HEK293 (cell line): ENCODE measurements at regions not wholly inside any gene's neighbourhood (a gene's known extent, or its start where the extent isn't known, plus 50 kb on each side); places are given as distances from the start of the nearest gene placed in this dataset.

ENCODE experiments used
- CTCF ChIA-PET: fragments of 350-600 bp; formaldehyde crosslinking; extraction: SDS; loops from one replicate; lab custom pipeline; 2021; ENCODE audit warnings: antibody characterized with exemption; lab: Yijun Ruan, JAX
- POLR2A ChIA-PET: fragments of 300-600 bp; formaldehyde crosslinking; extraction: SDS; loops from one replicate; lab custom pipeline; 2020; ENCODE audit warnings: antibody characterized with exemption, inconsistent platforms; lab: Yijun Ruan, JAX
- H3K27ac ChIP-seq: fragments of 200-500 bp; sonication (Bioruptor generic); 2 replicates; pipeline ENCODE4 v1.5.1; 2014; ENCODE audit warnings: low read depth, low read length, control low read depth, inconsistent platforms; ENCODE audit errors: extremely low read depth
- H3K36me3 ChIP-seq, 2 experiments: fragments of 200-500 bp in 1 of 2; sonication (Bioruptor generic) in 1 of 2; 1 replicate in 1 of 2; 2 replicates in 1 of 2; pipeline ENCODE4 v1.5.1; 2014 to 2017; ENCODE audit warnings: inconsistent platforms in 2 of 2, low read length in 2 of 2; ENCODE audit not compliant: control insufficient read depth in 2 of 2, insufficient read depth in 1 of 2
- H3K4me1 ChIP-seq: fragments of 200-500 bp; sonication (Bioruptor generic); 2 replicates; pipeline ENCODE4 v1.5.1; 2014; ENCODE audit warnings: mild to moderate bottlenecking, low read length, inconsistent platforms; ENCODE audit not compliant: control insufficient read depth, insufficient read depth
- H3K4me3 ChIP-seq: 2 replicates; pipeline ENCODE4 v1.5.1; 2011; ENCODE audit warnings: low read depth, mild to moderate bottlenecking, control low read depth, low read length, moderate library complexity
- H3K9me3 ChIP-seq: fragments of 200-500 bp; sonication (Bioruptor generic); 2 replicates; pipeline ENCODE4 v1.5.1; 2014; ENCODE audit warnings: low read depth, low read length, inconsistent platforms; ENCODE audit not compliant: control insufficient read depth, insufficient read depth
- EGR2 ChIP-seq: fragments of 450-650 bp; formaldehyde crosslinking; IDR thresholded peaks from 2 replicates; pipeline ENCODE4 v1.5.1; 2016; ENCODE audit warnings: low read depth, missing biosample characterization, missing genetic modification characterization
- FEZF1 ChIP-seq: fragments of 450-650 bp; formaldehyde crosslinking; IDR thresholded peaks from 2 replicates; pipeline ENCODE4 v1.5.1; 2016; ENCODE audit warnings: missing biosample characterization, missing genetic modification characterization
- REPIN1 ChIP-seq: fragments of 450-650 bp; formaldehyde crosslinking; IDR thresholded peaks from 2 replicates; pipeline ENCODE4 v1.5.1; 2017; ENCODE audit warnings: missing biosample characterization, missing genetic modification characterization, low read depth
- YY1 ChIP-seq: fragments of 450-650 bp; formaldehyde crosslinking; IDR thresholded peaks from 2 replicates; pipeline ENCODE4 v1.5.1; 2018; ENCODE audit warnings: missing biosample characterization, missing genetic modification characterization
- ZFP3 ChIP-seq: fragments of 450-650 bp; formaldehyde crosslinking; IDR thresholded peaks from 2 replicates; pipeline ENCODE4 v1.5.1; 2016; ENCODE audit warnings: low read depth, missing biosample characterization, missing genetic modification characterization
- ZFP37 ChIP-seq: fragments of 450-650 bp; formaldehyde crosslinking; IDR thresholded peaks from 2 replicates; pipeline ENCODE4 v1.5.1; 2016; ENCODE audit warnings: missing biosample characterization, missing genetic modification characterization
- ZNF132 ChIP-seq: fragments of 450-650 bp; formaldehyde crosslinking; IDR thresholded peaks from 2 replicates; pipeline ENCODE4 v1.5.1; 2017; ENCODE audit warnings: missing biosample characterization, missing genetic modification characterization, borderline replicate concordance
- ZNF140 ChIP-seq: fragments of 450-650 bp; formaldehyde crosslinking; IDR thresholded peaks from 2 replicates; pipeline ENCODE4 v1.5.1; 2016; ENCODE audit warnings: missing biosample characterization, missing genetic modification characterization
- ZNF184 ChIP-seq: fragments of 450-650 bp; IDR thresholded peaks from 2 replicates; pipeline ENCODE4 v1.5.1; 2018; ENCODE audit warnings: missing biosample characterization, mild to moderate bottlenecking, missing genetic modification characterization
- ZNF202 ChIP-seq: fragments of 450-650 bp; formaldehyde crosslinking; IDR thresholded peaks from 2 replicates; pipeline ENCODE4 v1.5.1; 2016; ENCODE audit warnings: missing biosample characterization, missing genetic modification characterization, borderline replicate concordance
- ZNF211 ChIP-seq: fragments of 450-650 bp; formaldehyde crosslinking; IDR thresholded peaks from 2 replicates; pipeline ENCODE4 v1.5.1; 2016; ENCODE audit warnings: low read depth, missing biosample characterization, missing genetic modification characterization
- ZNF214 ChIP-seq: fragments of 450-650 bp; formaldehyde crosslinking; IDR thresholded peaks from 2 replicates; pipeline ENCODE4 v1.5.1; 2017; ENCODE audit warnings: missing biosample characterization, mild to moderate bottlenecking, missing genetic modification characterization, borderline replicate concordance
- ZNF221 ChIP-seq: fragments of 450-650 bp; formaldehyde crosslinking; IDR thresholded peaks from 2 replicates; pipeline ENCODE4 v1.5.1; 2017; ENCODE audit warnings: missing biosample characterization, missing genetic modification characterization, borderline replicate concordance
- ZNF223 ChIP-seq: fragments of 450-650 bp; formaldehyde crosslinking; IDR thresholded peaks from 2 replicates; pipeline ENCODE4 v1.5.1; 2016; ENCODE audit warnings: missing biosample characterization, missing genetic modification characterization
- ZNF521 ChIP-seq: fragments of 450-650 bp; formaldehyde crosslinking; IDR thresholded peaks from 2 replicates; pipeline ENCODE4 v1.5.1; 2017; ENCODE audit warnings: missing biosample characterization, mild to moderate bottlenecking, missing genetic modification characterization
- ZNF561 ChIP-seq: fragments of 450-650 bp; IDR thresholded peaks from 2 replicates; pipeline ENCODE4 v1.5.1; 2018; ENCODE audit warnings: missing biosample characterization, missing genetic modification characterization, borderline replicate concordance
- ZNF610 ChIP-seq: fragments of 450-650 bp; formaldehyde crosslinking; IDR thresholded peaks from 2 replicates; pipeline ENCODE4 v1.5.1; 2016; ENCODE audit warnings: missing biosample characterization, missing genetic modification characterization, borderline replicate concordance
- ZNF629 ChIP-seq: fragments of 450-650 bp; formaldehyde crosslinking; IDR thresholded peaks from 2 replicates; pipeline ENCODE4 v1.5.1; 2017; ENCODE audit warnings: missing biosample characterization, missing genetic modification characterization
- ZNF654 ChIP-seq: fragments of 450-650 bp; formaldehyde crosslinking; IDR thresholded peaks from 2 replicates; pipeline ENCODE4 v1.5.1; 2016; ENCODE audit warnings: low read depth, missing biosample characterization, missing genetic modification characterization
- ZNF660 ChIP-seq: fragments of 450-650 bp; IDR thresholded peaks from 2 replicates; pipeline ENCODE4 v1.5.1; 2018; ENCODE audit warnings: missing biosample characterization, mild to moderate bottlenecking, missing genetic modification characterization
- ZNF768 ChIP-seq: fragments of 450-650 bp; formaldehyde crosslinking; IDR thresholded peaks from 2 replicates; pipeline ENCODE4 v1.5.1; 2018; ENCODE audit warnings: missing biosample characterization, mild to moderate bottlenecking, missing genetic modification characterization
- TF ChIP-seq, protein P1 (sequence below): fragments of 450-650 bp; formaldehyde crosslinking; IDR thresholded peaks from 2 replicates; pipeline ENCODE4 v1.5.1; 2017; ENCODE audit warnings: missing biosample characterization, missing genetic modification characterization
- TF ChIP-seq, protein P2 (sequence below): fragments of 450-650 bp; formaldehyde crosslinking; IDR thresholded peaks from 2 replicates; pipeline ENCODE4 v1.5.1; 2017; ENCODE audit warnings: missing biosample characterization, missing genetic modification characterization
- TF ChIP-seq, protein P3 (sequence below): fragments of 450-650 bp; IDR thresholded peaks from 2 replicates; pipeline ENCODE4 v1.5.1; 2018; ENCODE audit warnings: missing biosample characterization, missing genetic modification characterization

DNA sequence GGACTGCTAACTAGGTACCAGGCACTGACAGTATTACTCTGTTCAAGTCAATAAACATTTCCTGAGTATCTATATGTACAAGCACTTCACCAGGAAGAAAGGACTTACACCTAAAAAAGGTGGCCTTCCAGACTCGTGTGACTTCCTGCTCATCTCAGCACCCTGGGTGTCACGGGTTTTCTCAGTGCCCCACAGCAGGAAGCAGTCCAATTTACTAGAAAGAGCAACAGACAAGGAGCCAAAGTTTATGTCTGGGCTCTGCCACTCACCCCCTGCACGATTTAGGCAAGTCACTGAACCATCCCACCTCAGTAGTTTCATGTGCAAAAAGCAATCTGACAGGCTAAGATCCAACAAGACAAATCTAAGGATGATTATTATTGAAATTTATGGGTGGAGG is 92.4 kb downstream of the TMEM215 start:
- CTCF ChIA-PET = interaction anchor here (0.6 kb wide), 1 partner anchor 936 kb away, joined by 3 read pairs; no protein-coding TSS in a partner anchor

DNA sequence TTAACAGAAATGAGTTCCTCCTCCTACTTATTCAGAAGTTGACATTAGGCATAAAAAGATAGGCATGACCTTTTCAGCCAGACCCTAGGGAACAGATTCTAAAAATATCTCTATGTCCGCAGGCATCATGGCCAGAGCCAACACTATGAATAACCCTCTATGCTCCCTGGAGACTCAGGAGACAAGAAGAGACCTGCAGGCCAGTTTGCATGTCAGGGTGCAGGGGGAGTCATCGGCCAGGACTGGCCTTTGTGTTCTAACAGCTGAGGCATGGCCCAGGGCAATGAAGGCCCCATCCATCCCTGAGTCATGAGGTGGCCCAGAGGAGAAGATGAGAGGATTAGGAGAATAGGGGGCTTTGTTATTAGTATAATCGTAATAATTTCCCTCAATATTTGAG is 93.8 kb downstream of the TMEM215 start:
- no peak overlapping the region for H3K4me3 ChIP-seq
- TF ChIP-seq REPIN1 = no peak
- no peak for TF ChIP-seq ZNF221 (tag by site-specific recombination)
- no peak for TF ChIP-seq ZNF654 (tag by site-specific recombination)
- TF ChIP-seq FEZF1 (tag by site-specific recombination) = no peak
- TF ChIP-seq, protein P1, sequence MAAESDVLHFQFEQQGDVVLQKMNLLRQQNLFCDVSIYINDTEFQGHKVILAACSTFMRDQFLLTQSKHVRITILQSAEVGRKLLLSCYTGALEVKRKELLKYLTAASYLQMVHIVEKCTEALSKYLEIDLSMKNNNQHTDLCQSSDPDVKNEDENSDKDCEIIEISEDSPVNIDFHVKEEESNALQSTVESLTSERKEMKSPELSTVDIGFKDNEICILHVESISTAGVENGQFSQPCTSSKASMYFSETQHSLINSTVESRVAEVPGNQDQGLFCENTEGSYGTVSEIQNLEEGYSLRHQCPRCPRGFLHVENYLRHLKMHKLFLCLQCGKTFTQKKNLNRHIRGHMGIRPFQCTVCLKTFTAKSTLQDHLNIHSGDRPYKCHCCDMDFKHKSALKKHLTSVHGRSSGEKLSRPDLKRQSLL (tag by site-specific recombination) = no peak
- TF ChIP-seq ZNF140 = no peak
- TF ChIP-seq ZNF184 (tag by site-specific recombination) = no peak
- no peak for TF ChIP-seq EGR2 (tag by site-specific recombination)
- no peak for TF ChIP-seq ZNF132 (tag by site-specific recombination)
- TF ChIP-seq, protein P2, sequence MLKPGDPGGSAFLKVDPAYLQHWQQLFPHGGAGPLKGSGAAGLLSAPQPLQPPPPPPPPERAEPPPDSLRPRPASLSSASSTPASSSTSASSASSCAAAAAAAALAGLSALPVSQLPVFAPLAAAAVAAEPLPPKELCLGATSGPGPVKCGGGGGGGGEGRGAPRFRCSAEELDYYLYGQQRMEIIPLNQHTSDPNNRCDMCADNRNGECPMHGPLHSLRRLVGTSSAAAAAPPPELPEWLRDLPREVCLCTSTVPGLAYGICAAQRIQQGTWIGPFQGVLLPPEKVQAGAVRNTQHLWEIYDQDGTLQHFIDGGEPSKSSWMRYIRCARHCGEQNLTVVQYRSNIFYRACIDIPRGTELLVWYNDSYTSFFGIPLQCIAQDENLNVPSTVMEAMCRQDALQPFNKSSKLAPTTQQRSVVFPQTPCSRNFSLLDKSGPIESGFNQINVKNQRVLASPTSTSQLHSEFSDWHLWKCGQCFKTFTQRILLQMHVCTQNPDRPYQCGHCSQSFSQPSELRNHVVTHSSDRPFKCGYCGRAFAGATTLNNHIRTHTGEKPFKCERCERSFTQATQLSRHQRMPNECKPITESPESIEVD = no peak
- H3K36me3 ChIP-seq = no peaks in the 10 kb centered on the region
- no peaks in the 10 kb centered on the region for H3K9me3 ChIP-seq
- H3K27ac ChIP-seq = no peak overlapping the region
- POLR2A ChIA-PET = no interaction called here
- CTCF ChIA-PET = interaction anchor here (0.6 kb wide), 1 partner anchor 495 kb away, joined by 3 read pairs; no protein-coding TSS in a partner anchor
- H3K4me1 ChIP-seq = no peaks in the 10 kb centered on the region

More for the DNA sequence above, 92.4 kb downstream of the TMEM215 start:
- TF ChIP-seq ZNF184 (tag by site-specific recombination) (no peak), ZFP3 (no peak), ZNF610 (no peak), YY1 (tag by site-specific recombination) (no peak), ZNF214 (tag by site-specific recombination) (no peak), ZNF660 (tag by site-specific recombination) (no peak), ZNF768 (no peak), ZNF211 (tag by site-specific recombination) (no peak), ZNF521 (tag by site-specific recombination) (no peak), ZNF561 (tag by site-specific recombination) (no peak), ZNF202 (tag by site-specific recombination) (no peak), ZNF223 (tag by site-specific recombination) (no peak), ZFP37 (tag by site-specific recombination) (no peak), ZNF629 (no peak)
- TF ChIP-seq, protein P3, sequence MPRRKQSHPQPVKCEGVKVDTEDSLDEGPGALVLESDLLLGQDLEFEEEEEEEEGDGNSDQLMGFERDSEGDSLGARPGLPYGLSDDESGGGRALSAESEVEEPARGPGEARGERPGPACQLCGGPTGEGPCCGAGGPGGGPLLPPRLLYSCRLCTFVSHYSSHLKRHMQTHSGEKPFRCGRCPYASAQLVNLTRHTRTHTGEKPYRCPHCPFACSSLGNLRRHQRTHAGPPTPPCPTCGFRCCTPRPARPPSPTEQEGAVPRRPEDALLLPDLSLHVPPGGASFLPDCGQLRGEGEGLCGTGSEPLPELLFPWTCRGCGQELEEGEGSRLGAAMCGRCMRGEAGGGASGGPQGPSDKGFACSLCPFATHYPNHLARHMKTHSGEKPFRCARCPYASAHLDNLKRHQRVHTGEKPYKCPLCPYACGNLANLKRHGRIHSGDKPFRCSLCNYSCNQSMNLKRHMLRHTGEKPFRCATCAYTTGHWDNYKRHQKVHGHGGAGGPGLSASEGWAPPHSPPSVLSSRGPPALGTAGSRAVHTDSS = no peak
- POLR2A ChIA-PET = no interaction called here
- Histone ChIP-seq H3K4me1 (no peaks in the 10 kb centered on the region), H3K4me3 (no peak overlapping the region), H3K36me3 (no peaks in the 10 kb centered on the region), H3K9me3 (no peaks in the 10 kb centered on the region), H3K27ac (no peak overlapping the region)
